H9 (cell line): ENCODE measurements at regions not wholly inside any gene's neighbourhood (a gene's known extent, or its start where the extent isn't known, plus 50 kb on each side); places are given as distances from the start of the nearest gene placed in this dataset.

ENCODE experiments used
- DNase-seq: peaks from one replicate; pipeline ENCODE4 v3.0.0-alpha.2; 2017
- H2AFZ ChIP-seq: one replicate; pipeline ENCODE4 v1.6.1; 2013; ENCODE audit warnings: mild to moderate bottlenecking, low read length, control low read depth, moderate library complexity
- H2AK5ac ChIP-seq: 2 replicates; pipeline ENCODE4 v1.6.1; 2013; ENCODE audit warnings: low read length, control low read depth, mixed read lengths; ENCODE audit not compliant: insufficient read length
- H2BK120ac ChIP-seq: one replicate; pipeline ENCODE4 v1.6.1; 2013; ENCODE audit warnings: low read depth, mild to moderate bottlenecking, low read length, control low read depth, inconsistent platforms; ENCODE audit not compliant: poor library complexity, severe bottlenecking
- H2BK12ac ChIP-seq: 2 replicates; pipeline ENCODE4 v1.6.1; 2013; ENCODE audit warnings: low read length, control low read depth, mixed read lengths, low read depth; ENCODE audit not compliant: insufficient read length
- H2BK15ac ChIP-seq: 2 replicates; pipeline ENCODE4 v1.6.1; 2013; ENCODE audit warnings: low read depth, low read length, control low read depth
- H2BK20ac ChIP-seq: one replicate; pipeline ENCODE4 v1.6.1; 2013; ENCODE audit warnings: low read depth, mild to moderate bottlenecking, low read length, control low read depth, inconsistent platforms; ENCODE audit not compliant: poor library complexity, severe bottlenecking
- H2BK5ac ChIP-seq: 2 replicates; pipeline ENCODE4 v1.6.1; 2013; ENCODE audit warnings: low read length, control low read depth, mixed read lengths; ENCODE audit not compliant: insufficient read length
- H3K14ac ChIP-seq: 2 replicates; pipeline ENCODE4 v1.6.1; 2013; ENCODE audit warnings: low read length, control low read depth; ENCODE audit not compliant: insufficient read depth
- H3K18ac ChIP-seq: 2 replicates; pipeline ENCODE4 v1.6.1; 2013; ENCODE audit warnings: low read depth, mild to moderate bottlenecking, mixed read lengths, low read length, control low read depth; ENCODE audit not compliant: insufficient read length
- H3K23ac ChIP-seq: 2 replicates; pipeline ENCODE4 v1.6.1; 2013; ENCODE audit warnings: low read length, control low read depth, mixed read lengths, low read depth; ENCODE audit not compliant: insufficient read length
- H3K23me2 ChIP-seq: 2 replicates; pipeline ENCODE4 v1.6.1; 2013; ENCODE audit warnings: low read depth, mild to moderate bottlenecking, mixed read lengths, low read length, control low read depth; ENCODE audit not compliant: insufficient read length, poor library complexity, severe bottlenecking
- H3K27ac ChIP-seq: 2 replicates; pipeline ENCODE4 v1.5.1; 2013; ENCODE audit warnings: low read length, control low read depth, mixed read lengths, low read depth; ENCODE audit not compliant: insufficient read length
- H3K27me3 ChIP-seq: 2 replicates; pipeline ENCODE4 v1.6.1; 2013; ENCODE audit warnings: low read length, control low read depth, inconsistent platforms; ENCODE audit not compliant: insufficient read depth
- H3K4ac ChIP-seq: 2 replicates; pipeline ENCODE4 v1.6.1; 2013; ENCODE audit warnings: low read depth, mild to moderate bottlenecking, control low read depth, inconsistent platforms, low read length, moderate library complexity
- H3K4me1 ChIP-seq: 2 replicates; pipeline ENCODE4 v1.6.1; 2013; ENCODE audit warnings: low read length, control low read depth, inconsistent platforms; ENCODE audit not compliant: insufficient read depth
- H3K4me2 ChIP-seq: 2 replicates; pipeline ENCODE4 v1.6.1; 2013; ENCODE audit warnings: low read length, control low read depth, mixed read lengths; ENCODE audit not compliant: insufficient read length, insufficient read depth
- H3K56ac ChIP-seq: 2 replicates; pipeline ENCODE4 v1.6.1; 2013; ENCODE audit warnings: low read depth, mild to moderate bottlenecking, mixed read lengths, low read length, control low read depth; ENCODE audit not compliant: insufficient read length
- H3K79me1 ChIP-seq: 2 replicates; pipeline ENCODE4 v1.6.1; 2013; ENCODE audit warnings: low read depth, mild to moderate bottlenecking, moderate library complexity, low read length, control low read depth, inconsistent platforms; ENCODE audit not compliant: insufficient read depth, poor library complexity, severe bottlenecking
- H3K79me2 ChIP-seq: 2 replicates; pipeline ENCODE4 v1.6.1; 2013; ENCODE audit warnings: low read length, control low read depth, inconsistent platforms; ENCODE audit not compliant: insufficient read depth
- H3K9ac ChIP-seq: 2 replicates; pipeline ENCODE4 v1.6.1; 2013; ENCODE audit warnings: low read length, control low read depth, mixed read lengths; ENCODE audit not compliant: insufficient read length; ENCODE audit errors: extremely low read depth
- H3K9me3 ChIP-seq: one replicate; pipeline ENCODE4 v1.6.1; 2013; ENCODE audit warnings: low read depth, low read length, inconsistent platforms; ENCODE audit not compliant: control insufficient read depth
- H3T11ph ChIP-seq: one replicate; pipeline ENCODE4 v1.6.1; 2013; ENCODE audit warnings: mild to moderate bottlenecking, low read length, control low read depth, inconsistent platforms
- H4K20me1 ChIP-seq: one replicate; pipeline ENCODE4 v1.6.1; 2013; ENCODE audit not compliant: control insufficient read depth, insufficient read length, insufficient read depth
- H4K5ac ChIP-seq: 2 replicates; pipeline ENCODE4 v1.6.1; 2013; ENCODE audit warnings: low read depth, mild to moderate bottlenecking, mixed read lengths, low read length, control low read depth; ENCODE audit not compliant: insufficient read length
- H4K8ac ChIP-seq: replicated peaks from 2 replicates; pipeline ENCODE4 v1.6.1; 2013; ENCODE audit warnings: low read length, control low read depth, mixed read lengths, low read depth; ENCODE audit not compliant: insufficient read length
- H4K91ac ChIP-seq: 2 replicates; pipeline ENCODE4 v1.6.1; 2013; ENCODE audit warnings: low read depth, mild to moderate bottlenecking, moderate library complexity, mixed read lengths, low read length, control low read depth; ENCODE audit not compliant: insufficient read length
- H3K27ac Mint-ChIP-seq, 3 experiments: 2 replicates in 2 of 3; 3 replicates in 1 of 3; pipeline ENCODE4 v1.8.0; 2020 to 2021; ENCODE audit warnings: mixed read lengths in 3 of 3, mild to moderate bottlenecking in 1 of 3, moderate library complexity in 1 of 3
- H3K27me3 Mint-ChIP-seq: 2 replicates; pipeline ENCODE4 v1.8.0; 2021; ENCODE audit warnings: low read depth, mild to moderate bottlenecking, moderate library complexity, mixed read lengths
- H3K36me3 Mint-ChIP-seq, 3 experiments: 2 replicates in 2 of 3; 3 replicates in 1 of 3; pipeline ENCODE4 v1.8.0; 2020 to 2021; ENCODE audit warnings: low read depth in 3 of 3, mixed read lengths in 3 of 3; ENCODE audit not compliant: insufficient read depth in 1 of 3
- H3K4me1 Mint-ChIP-seq, 2 experiments: 2 replicates each; pipeline ENCODE4 v1.8.0; 2020; ENCODE audit warnings: mixed read lengths in 2 of 2
- H3K4me3 Mint-ChIP-seq, 2 experiments: 2 replicates in 1 of 2; 3 replicates in 1 of 2; pipeline ENCODE4 v1.8.0; 2020 to 2021; ENCODE audit warnings: mild to moderate bottlenecking in 2 of 2, mixed read lengths in 2 of 2, moderate library complexity in 1 of 2
- H3K9me3 Mint-ChIP-seq, 2 experiments: 2 replicates in 1 of 2; 3 replicates in 1 of 2; pipeline ENCODE4 v1.8.0; 2020; ENCODE audit warnings: mild to moderate bottlenecking in 2 of 2, mixed read lengths in 2 of 2, moderate library complexity in 1 of 2
- TF ChIP-seq, protein P1 (sequence below): fragments of 200-600 bp; sonication (generic); conservative IDR thresholded peaks from 3 replicates; pipeline ENCODE4 v1.8.0; 2021; ENCODE audit warnings: antibody characterized with exemption, mild to moderate bottlenecking

DNA sequence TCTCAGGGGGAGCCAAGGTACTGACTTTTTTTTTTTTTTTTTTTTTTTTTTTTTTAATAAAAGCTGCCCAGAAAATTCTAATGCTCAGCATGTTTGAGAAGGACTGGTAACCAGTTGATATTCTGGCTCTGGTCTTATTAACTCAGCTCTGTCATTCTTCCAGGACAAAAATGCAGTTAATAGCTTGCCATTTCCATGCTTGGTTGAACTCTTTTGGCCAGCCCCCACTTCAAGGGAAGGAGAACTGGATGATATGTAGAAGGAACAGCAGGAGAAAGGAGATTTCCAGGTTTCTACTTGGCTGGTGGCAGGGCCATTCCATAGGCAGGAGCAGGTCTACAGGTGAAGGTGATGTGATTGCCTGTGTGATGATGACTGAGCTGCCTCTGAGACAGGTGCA, 59.2 kb upstream of the TANC2 start:
- Histone ChIP-seq H4K5ac (no peak overlapping the region), H3K23me2 (no peaks in the 10 kb centered on the region), H3K4ac (no peak overlapping the region), H3K56ac (no peak overlapping the region), H4K20me1 (no peaks in the 10 kb centered on the region), H2BK20ac (no peak overlapping the region), H3K79me1 (no peaks in the 10 kb centered on the region), H2BK5ac (no peak overlapping the region), H3K9me3 (no peaks in the 10 kb centered on the region), H3K23ac (no peak overlapping the region), H3K79me2 (no peaks in the 10 kb centered on the region), H2AFZ (no peak overlapping the region), H3T11ph (no peak overlapping the region), H2BK120ac (no peak overlapping the region), H3K18ac (no peak overlapping the region), H2BK15ac (no peak overlapping the region), H3K9ac (no peak overlapping the region), H2AK5ac (no peak overlapping the region), H3K4me2 (no peak overlapping the region), H3K14ac (no peak overlapping the region), H3K27ac (no peak overlapping the region), H2BK12ac (no peak overlapping the region), H4K8ac (no peak overlapping the region), H3K27me3 (no peaks in the 10 kb centered on the region), H3K4me1 (no peaks in the 10 kb centered on the region; the same call in 1 of the 2 replicates), H4K91ac (no peak overlapping the region)
- Mint-ChIP-seq H3K27ac (no peak overlapping the region), H3K27me3 (no peaks in the 10 kb centered on the region; the same call in 1 of the 2 replicates), H3K4me1 (peaks cover 14 to 18% of the 10 kb centered on the region in 2 experiments), H3K4me3 (no peak overlapping the region), H3K9me3 (peaks cover 4 to 8% of the 10 kb centered on the region in 2 experiments; a peak in 4 of 5 replicates), H3K36me3 (no peaks in the 10 kb centered on the region; a peak in 2 of 7 replicates)
- no peak for DNase-seq
- TF ChIP-seq, protein P1, sequence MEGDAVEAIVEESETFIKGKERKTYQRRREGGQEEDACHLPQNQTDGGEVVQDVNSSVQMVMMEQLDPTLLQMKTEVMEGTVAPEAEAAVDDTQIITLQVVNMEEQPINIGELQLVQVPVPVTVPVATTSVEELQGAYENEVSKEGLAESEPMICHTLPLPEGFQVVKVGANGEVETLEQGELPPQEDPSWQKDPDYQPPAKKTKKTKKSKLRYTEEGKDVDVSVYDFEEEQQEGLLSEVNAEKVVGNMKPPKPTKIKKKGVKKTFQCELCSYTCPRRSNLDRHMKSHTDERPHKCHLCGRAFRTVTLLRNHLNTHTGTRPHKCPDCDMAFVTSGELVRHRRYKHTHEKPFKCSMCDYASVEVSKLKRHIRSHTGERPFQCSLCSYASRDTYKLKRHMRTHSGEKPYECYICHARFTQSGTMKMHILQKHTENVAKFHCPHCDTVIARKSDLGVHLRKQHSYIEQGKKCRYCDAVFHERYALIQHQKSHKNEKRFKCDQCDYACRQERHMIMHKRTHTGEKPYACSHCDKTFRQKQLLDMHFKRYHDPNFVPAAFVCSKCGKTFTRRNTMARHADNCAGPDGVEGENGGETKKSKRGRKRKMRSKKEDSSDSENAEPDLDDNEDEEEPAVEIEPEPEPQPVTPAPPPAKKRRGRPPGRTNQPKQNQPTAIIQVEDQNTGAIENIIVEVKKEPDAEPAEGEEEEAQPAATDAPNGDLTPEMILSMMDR, result no peak
